ENCODE measurements at regions not wholly inside any gene's neighbourhood (a gene's known extent, or its start where the extent isn't known, plus 50 kb on each side); places are given as distances from the start of the nearest gene placed in this dataset.
"Not testable (repeated sequence)": the region's sequence is repeated elsewhere in the genome, so short reads cannot be mapped to it uniquely, and the experiment has no call there.

DNA sequence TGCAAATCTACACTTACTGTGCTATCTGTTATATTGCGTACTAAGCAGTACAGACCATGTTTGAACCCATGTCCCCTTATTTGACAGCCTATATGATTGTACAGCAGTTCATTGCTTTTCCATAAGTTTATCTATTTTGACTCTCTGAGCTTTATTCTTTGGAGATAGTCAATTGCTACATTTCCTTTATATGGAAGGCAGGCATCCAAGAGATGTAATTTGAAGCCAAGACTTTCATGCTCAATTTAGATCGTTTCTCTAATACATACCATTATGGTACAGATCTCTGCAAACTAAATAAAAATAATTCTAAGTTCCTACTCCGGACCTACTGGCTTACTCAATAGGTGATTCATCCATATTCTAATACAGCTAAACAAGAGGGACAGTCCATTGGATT is 424.8 kb downstream of the TMEM38B start:
- DNase-seq = no peak

DNA sequence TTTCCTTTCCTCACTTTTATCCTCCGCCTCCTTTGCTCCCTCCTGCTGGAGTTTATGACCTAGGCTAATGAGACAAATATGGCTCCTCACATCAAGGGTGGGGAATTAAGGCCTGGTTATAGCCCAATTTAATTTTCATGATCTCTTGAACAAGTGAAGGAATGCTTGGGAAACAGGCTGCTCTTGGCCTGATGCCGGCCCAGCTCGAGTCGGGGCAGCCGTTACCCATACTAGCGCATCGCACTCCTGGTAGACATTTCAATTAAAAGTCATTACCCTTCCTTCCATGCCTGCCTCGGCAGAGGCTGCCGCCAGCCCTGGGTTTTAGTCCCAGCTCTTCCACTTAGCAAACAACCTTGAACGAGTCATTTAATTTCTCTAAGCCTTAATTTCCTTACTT is 425.7 kb downstream of the TMEM38B start:
- no peak for DNase-seq

DNA sequence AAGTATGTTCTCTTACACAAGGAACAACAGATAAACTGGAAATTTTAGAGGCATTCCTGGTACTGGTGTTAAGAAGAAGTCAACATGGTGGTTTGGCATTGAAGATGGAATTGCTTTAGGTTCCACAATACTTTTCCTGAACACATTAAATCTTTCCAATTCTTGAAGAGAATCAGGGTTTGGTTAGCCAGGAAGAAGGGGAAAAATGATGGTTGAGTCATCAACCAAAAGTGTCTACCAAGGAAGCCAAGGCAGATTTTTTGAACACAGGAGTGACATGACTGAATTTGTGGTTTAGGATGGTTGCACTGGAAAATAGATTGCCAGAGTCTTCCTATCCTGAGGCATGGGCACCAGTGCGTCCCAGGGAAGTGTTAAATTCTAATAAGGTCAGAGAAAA is 433.4 kb downstream of the TMEM38B start:
- no peak for DNase-seq

DNA sequence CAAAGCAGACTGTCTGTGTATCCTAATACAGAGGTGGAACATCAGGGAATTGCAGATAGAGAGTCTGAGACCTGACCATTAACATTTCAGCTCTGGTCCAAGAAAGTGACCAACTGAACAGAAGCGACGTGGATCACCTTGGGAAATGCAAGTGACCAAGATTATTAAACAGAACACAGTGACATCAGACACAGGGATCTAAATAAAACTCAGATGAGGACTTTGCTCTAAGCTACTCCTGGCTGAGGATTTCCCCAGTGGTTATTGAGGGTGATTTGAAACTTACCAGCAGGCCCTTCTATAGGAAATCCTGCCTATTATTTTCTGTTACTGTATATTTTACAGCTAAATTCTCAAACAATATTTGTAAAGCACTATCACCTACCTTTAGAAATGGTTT is 436.0 kb downstream of the TMEM38B start:
- no peak for DNase-seq

DNA sequence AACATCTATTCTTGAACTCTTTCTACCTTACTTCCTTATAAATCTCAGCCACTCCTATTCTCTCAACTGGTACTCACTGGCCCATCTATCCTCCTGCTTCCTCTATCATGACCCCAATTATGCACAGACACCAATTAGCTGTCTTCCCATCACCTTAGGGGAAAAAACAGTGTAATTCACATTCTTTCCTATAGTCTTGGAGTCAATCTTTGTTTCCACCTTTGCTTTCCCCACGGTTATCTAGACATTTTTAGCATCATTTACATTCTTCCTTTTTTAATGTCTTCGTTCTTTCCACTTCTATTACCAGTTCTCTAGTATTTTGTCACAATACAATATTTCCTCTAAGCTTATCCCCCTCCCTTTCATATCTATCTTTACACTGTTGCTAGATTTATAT is 449.4 kb downstream of the TMEM38B start:
- DNase-seq = no peak

DNA sequence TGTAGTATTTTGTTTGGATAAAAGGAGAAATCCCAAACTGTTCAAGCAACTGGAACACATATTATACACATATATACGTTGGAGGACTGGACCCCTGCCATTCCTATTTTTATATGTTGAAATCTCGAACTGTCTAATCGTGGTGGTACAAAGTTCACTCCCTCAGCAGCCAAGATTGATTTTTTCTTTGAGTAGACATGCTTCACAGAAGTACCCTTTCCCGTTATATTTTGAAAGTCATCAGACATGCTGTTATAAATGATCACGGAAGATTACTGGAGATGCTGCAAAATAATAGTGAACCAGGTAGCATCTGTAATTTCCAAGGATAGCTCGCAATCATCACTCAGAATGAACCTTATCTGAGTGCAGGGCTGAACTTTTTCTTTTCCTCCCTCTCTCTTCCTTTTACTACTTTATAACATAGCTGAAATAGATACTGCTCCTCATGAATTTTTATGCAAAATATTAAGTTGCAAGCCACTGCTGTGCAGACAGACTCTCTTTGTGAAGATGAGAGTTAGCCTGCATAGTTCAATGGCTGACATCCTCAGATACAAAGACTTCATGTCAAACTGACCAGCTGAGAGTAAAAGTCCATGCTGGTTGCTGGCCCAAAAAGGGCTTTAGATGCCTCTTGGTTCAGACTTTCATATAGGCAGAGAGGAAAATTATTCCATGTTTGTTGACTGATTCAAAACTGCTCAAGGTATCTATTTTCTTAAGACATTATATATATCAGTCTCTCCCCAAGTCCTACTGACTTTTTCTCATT is 451.9 kb downstream of the TMEM38B start:
- DNase-seq = no peak

DNA sequence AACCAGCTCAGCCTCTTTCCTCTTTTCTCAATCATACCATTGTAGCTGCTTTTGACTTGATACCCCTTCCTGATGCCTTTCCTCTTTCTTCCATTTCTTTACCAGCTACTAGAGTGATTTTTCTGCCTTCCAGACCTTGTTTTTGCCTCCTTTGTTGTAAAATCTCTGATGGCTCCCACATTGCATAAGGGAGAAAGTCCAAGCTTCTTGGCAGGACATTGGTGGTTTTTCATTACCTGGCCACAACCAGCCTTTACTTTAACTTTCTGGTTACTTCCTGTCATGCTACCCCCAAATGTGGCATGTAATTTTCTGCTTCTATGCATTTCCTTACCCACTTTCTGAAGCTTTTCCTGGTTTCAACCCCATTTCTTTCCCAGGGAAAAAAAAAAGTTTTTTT is 452.5 kb downstream of the TMEM38B start:
- no peak for DNase-seq

DNA sequence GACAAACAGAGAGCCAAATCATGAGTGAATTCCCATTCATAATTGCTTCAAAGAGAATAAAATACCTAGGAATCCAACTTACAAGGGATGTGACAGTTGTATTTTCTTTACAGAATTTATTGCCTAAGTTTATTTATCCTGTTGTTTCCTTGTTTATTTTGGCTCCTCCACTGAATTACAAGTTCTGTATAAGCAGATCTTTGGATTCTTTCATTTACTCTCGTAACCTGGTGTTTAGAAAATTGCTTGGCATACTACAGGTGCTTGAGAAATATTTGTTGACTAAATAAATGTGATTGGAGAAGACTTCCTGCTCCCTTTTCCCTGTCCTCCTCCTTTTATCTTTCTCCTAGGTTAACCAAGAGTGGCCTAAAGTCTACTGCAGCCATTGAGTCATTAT is 455.6 kb downstream of the TMEM38B start:
- DNase-seq = no peak

DNA sequence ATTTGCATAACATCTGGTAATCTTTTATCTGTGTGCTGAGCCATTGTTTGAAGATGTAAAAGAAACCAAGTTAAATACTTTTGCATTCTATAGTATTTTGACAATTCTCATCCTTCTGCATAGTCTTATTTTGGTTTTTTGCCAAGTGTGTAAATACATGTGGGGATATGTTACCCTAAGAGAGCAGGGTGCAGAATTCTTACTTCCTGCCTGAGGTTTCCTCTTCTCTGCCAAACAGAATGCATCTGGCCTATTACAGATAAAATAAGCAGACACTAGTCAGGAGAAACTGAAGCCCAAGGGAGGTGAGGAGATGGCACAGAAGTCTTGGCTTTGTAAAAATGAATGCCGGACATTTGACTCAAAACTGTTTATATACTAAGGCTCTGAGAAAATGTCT is 462.1 kb downstream of the TMEM38B start:
- no peak for DNase-seq

DNA sequence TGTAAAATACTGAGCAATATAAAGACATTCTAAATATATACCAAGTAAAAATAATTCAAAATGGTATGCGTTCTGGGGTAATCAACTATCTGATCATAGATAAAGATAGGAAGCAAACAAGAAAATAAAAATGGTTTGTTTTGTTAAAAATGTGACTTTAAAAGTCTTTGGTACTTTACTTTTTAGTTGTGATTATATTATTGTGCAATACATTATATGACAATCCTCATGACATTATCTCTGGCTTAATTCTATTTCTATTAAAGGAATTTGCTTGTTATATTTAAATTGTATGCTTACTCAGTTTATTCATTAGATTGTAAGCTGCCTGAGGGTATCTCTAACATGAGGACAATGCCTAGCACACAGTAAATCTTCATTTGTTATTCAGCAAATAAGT is 477.9 kb downstream of the TMEM38B start:
- DNase-seq = no peak

DNA sequence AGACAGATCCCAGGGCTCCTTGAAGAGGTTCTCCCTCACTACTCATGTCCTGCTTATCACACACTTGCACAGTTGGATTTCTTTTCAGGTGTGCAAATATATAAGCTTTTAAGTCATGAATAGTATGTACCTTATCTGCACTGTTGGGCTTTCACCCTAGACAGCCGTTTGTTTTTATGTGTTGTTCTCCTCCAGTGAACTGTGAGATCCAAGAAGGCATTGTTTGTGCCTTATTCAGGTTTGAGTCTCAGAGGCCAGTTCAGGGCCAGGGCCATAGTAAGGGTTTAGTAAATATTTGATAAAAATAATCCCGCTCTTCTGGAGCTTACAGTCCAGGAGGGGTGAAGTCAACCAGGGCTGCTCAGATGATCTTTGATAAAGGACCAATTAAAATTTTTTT is 480.0 kb downstream of the TMEM38B start:
- DNase-seq = no peak

DNA sequence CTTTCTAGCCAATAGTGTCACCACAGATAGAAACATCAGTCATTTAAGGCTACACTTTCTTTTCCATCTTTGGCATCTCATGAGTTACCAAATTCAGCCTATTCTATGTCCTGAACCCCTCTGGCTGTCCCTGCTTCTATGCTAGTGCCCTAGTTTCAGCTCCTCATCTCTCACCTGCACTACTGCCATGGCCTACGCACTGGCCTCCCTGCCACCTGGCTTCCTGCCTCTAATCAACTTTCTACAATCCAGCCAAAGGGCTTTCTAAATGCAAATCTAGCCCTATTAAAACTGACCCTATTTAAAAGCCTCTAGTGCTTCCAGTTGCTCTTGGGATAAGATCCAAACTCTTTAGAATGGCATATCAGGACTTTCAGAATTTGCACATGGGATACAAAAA is 482.9 kb downstream of the TMEM38B start:
- DNase-seq = no peak

DNA sequence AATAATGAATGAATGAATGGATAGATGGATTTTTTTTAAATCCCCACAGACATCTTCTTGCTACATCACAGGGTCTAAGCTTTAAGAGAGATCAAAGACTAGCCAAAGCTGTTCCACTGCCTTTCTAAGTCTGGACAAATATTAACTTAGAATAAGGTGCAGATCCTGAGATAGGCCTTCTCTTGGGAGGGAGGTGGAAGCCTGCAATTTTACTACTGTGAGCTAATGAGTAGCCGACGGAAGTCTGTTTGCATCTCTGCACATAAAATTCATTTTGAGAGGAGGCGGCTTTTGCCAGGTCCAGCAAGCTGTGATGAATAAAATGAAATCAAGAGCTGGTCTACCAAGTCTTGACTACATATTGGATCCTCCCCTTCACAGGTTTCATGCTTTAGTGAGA is 484.9 kb downstream of the TMEM38B start:
- no peak for DNase-seq

DNA sequence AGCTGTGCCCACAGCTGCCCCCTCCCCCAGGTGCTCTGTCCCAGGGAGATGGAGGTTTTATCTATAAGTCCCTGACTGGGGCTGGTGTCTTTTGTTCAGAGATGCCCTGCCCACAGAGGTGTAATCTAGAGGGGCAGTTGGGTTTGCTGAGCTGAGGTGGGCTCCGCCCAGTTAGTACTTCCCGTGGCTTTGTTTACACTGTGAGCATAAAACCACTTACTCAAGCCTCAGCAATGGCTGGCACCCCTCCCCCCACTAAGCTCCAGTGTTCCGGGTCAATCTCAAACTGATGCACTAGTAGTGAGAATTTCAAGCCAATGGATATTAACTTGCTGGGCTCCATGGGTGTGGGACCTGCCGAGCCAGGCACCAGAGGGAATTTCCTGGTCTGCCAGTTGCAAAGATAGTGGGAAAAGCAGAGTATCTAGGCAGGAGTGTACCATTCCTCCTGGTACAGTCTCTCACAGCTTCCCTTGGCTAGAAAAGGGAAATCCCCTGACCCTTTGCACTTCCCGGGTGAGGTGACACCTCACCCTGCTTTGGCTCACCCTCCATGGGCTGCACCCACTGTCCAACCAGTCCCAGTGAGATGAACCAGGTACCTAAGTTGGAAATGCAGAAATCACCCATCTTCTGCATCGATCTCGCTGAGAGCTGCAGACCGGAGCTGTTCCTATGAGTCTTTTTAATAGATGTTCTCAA is 509.6 kb downstream of the TMEM38B start:
- DNase-seq = not testable (repeated sequence)

DNA sequence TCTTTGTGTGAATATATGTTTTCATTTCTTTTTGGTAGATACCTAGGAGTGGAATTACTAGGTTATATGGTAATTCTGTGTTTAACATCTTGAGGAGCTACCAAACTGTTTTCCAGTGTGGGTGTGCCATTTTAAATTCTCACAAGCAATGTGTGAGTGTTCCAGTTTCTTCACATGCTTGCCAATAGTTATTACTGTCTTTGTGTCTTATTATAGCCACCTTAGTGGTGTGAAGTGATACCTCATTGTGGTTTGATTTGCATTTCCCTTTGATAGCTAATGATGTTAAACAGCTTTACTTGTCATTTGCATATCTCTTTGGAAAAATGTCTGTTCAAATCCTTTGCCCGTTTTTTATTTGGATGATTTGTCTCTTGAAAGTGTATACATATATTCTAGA is 513.0 kb downstream of the TMEM38B start:
- no peak for DNase-seq

DNA sequence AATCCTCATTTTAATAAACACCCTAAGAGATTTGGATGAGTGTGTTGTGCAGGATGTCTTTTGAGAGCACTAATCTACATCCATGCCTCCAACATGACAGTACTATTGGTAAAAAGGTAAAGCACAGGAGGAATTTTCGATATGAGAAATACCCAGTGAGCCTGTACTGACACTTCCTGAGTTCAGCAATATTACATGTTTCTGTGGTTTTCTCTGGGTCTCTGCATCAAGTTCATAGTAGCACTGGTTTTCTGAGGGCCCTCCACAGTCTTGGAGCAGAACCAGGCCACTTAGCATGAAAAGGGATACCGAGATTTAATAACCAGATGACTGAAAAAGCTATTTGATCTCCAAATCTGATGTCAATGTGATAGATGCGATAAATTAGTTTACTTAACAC is 524.1 kb downstream of the TMEM38B start:
- DNase-seq = no peak

DNA sequence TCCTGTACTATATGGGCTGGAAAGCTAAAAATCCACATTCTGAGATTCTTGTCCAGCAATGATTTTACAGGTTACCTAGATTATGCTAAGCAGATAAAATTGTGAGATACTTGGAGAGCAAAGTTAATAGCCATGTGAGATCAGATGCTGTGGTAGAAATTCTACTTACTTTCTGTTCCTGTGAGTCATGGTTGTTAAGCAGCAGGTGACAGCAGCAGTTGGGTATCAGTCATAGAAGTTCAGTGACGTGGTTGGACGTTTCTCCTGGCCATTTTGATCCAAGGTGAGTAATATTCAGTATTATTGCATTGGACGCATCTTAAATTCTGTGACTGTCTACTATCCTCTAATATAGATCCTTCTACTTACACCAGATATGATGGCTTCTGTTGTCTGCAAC is 524.5 kb downstream of the TMEM38B start:
- no peak for DNase-seq

DNA sequence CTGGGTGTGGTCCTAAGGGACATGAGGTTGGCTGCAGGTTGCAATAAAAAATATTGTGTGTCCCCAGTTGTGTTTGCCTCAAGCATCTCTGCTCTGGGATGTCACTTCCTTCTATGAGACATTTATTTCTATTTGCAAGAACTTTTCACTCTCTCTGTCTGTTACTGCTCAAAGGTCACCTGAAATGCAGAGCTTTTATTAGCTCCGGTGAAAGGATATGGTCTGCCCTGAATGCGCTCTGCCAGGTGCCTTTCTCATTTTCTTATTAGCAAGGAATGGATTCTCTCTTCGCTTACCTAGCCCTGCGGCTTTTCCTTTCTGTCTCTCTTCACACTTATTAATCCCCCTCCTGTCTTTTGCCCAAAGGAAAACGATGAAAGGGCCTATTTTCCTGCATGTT is 526.1 kb downstream of the TMEM38B start:
- DNase-seq = no peak

DNA sequence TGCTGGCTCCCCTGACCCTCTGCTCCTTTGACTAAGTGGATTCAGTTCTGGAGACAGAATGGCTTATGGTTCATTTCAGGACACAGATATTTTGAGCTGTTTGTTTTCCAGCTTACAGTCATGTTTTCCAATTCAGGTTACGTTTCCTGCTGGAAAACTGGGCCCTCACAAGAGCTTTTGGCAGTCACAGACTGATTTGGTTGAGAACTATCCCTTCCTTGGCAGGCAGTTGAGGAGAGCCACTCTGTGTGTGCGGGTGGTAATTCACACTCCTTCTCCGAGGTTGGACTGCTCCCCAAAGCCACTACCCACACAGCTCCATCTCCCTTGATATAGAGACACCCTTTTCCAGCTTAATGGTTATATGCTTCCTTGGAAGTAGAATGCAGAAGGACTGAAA is 534.5 kb downstream of the TMEM38B start:
- no peak for DNase-seq

DNA sequence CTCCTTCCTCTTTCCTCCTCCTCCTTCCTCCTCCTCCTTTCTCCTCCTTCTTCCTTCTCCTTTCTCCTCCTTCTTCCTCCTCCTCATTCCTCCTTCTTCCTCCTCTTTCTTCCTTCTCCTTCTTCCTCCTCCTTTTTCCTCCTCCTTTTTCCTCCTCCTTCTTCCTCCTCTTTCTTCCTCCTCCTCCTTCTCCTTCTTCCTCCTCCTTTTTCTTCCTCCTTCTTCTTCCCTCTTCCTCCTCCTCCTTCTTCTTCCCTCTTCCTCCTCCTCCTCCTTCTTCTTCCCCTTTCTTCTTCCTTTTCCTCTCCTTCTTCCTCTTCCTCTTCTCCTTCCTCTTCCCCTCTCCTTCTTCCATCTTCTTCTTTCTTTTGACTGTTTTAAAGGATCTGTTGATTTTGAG is 538.8 kb downstream of the TMEM38B start:
- no peak for DNase-seq

DNA sequence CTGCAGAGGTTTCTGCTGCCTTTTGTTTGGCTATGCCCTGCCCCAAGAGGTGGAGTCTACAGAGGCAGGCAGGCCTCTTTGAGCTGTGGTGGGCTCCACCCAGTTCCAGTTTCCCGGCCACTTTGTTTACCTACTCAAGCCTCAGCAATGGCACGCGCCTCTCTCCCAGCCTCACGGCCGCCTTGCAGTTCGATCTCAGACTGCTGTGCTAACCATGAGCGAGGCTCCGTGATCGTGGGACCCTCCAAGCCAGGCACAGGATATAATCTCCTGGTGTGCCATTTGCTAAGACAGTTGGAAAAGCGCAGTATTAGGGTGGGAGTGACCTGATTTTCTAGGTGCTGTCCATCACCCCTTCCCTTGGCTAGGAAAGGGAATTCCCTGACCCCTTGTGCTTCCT is 566.6 kb downstream of the TMEM38B start:
- DNase-seq = not testable (repeated sequence)

DNA sequence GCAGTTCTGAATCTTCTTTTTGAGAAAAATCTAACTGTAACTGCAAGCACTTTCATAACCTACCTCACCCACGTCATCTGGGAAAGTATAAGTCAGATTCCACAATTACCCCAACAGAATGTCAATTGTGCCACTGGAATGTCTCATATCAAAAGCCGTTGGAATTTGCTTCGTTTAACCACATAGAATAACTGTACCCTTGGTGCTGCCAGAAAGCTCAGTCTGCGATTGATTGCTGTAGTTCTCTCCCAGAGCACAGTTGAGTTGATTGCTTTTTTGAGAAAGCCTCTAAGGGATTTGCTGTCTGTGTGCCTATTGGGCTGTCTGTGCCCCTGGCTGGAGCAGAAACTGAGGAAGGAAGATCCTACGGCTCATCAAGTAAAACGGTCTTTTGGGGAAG is 583.6 kb downstream of the TMEM38B start:
- no peak for DNase-seq

DNA sequence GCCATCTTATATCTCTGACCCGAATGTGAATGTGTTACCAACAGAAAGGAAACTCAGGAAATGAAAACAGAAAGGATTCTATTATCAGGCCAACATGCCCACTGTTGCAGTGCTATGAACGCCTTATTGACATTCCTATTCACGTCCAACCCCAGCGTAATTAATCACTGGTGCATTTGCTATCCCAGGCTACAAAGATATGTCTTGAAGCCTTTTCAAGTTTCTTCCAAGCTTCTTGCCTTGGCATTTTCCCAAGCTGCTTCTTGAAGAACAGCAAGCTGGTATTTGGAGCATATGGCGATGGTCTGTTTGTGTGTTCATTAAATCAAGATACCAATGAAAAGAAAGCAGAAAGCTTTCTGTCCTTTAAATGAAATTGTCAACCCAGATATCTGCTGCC is 579.2 kb upstream of the ZNF462 start:
- DNase-seq = no peak

DNA sequence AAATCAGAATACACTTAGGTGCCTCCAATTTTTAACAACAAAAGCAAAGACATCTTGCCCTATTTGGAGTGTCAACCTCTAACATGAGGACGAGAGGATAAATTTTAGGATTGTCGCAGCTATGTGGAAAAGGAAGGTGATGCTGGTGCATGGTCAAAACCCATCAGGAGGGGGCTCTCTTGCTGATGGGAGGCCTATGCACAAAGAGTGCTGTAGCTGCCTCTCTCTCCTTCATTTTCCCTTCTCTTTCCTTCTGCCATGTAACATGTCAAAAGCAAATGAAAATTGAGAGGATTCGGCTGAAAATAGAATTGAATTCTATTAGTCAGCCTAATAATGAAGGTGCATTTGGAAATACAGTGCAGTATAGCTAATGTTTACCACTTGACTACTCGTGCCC is 578.7 kb upstream of the ZNF462 start:
- no peak for DNase-seq

DNA sequence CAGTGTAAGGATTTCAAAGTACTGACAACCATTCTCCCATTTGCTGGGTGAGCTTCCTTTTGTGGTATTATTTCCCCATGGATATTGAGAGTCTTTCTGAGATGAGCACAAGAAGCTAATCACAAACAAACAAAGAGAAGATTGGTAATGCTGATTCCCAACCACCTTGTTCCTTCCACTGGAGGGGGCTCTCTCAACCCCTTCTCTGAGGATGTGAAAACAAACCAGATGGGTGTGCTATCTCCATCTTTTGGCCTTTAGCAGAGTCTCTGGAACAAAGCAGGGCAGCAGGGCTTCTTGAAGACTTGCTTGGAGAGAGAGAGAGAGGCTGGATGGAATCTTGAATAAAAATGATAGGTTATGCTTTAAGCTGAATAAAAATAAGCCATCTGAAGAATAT is 576.7 kb upstream of the ZNF462 start:
- DNase-seq = no peak

Data from T1000 (cell line).